ENCODE measurements at regions not wholly inside any gene's neighbourhood (a gene's known extent, or its start where the extent isn't known, plus 50 kb on each side); places are given as distances from the start of the nearest gene placed in this dataset.

DNA sequence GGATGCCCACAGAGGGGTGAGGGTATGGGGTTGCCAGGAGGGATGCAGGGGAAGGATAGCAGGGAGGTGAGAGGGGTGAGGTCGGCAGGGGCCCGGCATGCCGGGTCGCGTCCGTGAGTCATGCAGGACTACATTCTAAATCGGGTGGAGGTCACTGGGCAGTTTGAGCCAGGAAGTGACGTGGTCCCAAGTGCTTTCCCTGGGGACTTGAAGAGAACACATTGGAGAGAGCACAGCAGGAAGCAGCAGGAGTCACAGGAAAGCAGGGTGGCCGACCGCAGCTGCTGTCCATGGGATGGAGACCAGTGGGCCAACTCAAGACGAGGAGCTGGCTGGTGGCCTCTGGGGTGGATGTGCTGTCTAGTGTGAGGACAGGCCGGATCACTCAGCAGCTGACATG is 92.0 kb upstream of the WASF3 start:
- Histone ChIP-seq H3K4me3 (no peak overlapping the region), H3K27ac (no peak overlapping the region), H3K4me1 (no peaks in the 10 kb centered on the region), H3K4me2 (no peak overlapping the region), H3K9me3 (no peaks in the 10 kb centered on the region)
- FAIRE-seq = no peak
- ChIA-PET CTCF (interaction anchor here (1.1 kb wide), 1 partner anchor 233 kb away, joined by 3 read pairs; no protein-coding TSS in a partner anchor), POLR2A (no interaction called here)
- ATAC-seq = no peak
- no peak for DNase-seq (ENCODE audit: low read depth in 1 of 2, low spot score in 1 of 2)
- TF ChIP-seq TFCP2L1 (CRISPR knock-in tag; IDR thresholded peaks at IDR 0.05) = no peak
- 28% methylated on average over 12 of the region's 12 CpGs for WGBS (ENCODE audit: missing lambda C conversion rate)

DNA sequence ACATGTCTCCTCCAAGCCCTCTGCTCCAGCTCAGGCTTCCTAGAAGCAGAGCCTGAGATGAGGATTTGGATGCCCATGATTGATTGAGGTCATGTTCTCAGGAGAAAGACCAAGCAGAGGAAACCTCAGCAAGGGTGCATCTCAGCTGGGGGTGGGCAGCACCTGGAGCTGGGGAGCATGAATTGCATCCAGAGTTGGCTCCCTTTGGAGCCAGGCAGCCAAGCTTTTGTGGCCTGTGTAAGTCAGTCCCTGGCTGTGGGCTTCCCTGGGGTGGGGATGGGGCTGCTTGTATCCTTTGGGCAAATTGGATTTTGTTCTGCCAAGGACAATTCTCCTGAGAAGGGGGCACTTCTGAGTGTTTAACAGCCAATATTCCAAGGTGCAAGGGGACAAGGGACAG is 91.5 kb upstream of the WASF3 start:
- no peak overlapping the region for H3K4me2 ChIP-seq
- H3K4me1 ChIP-seq = no peaks in the 10 kb centered on the region
- H3K4me3 ChIP-seq = no peak overlapping the region
- H3K9me3 ChIP-seq = no peaks in the 10 kb centered on the region
- DNase-seq (ENCODE audit: low read depth in 1 of 2, low spot score in 1 of 2) = no peak
- FAIRE-seq = no peak
- no peak for TF ChIP-seq HOXB13 (CRISPR knock-in tag; IDR thresholded peaks at IDR 0.05; ENCODE audit: low read depth)
- TF ChIP-seq, protein P1, sequence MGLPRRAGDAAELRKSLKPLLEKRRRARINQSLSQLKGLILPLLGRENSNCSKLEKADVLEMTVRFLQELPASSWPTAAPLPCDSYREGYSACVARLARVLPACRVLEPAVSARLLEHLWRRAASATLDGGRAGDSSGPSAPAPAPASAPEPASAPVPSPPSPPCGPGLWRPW (IDR thresholded peaks at IDR 0.05) = no peak
- no peak for TF ChIP-seq HEYL (CRISPR knock-in tag; IDR thresholded peaks at IDR 0.05)
- no peak for TF ChIP-seq NPAS2 (CRISPR knock-in tag; IDR thresholded peaks at IDR 0.05; ENCODE audit: borderline replicate concordance)
- TF ChIP-seq, protein P2, sequence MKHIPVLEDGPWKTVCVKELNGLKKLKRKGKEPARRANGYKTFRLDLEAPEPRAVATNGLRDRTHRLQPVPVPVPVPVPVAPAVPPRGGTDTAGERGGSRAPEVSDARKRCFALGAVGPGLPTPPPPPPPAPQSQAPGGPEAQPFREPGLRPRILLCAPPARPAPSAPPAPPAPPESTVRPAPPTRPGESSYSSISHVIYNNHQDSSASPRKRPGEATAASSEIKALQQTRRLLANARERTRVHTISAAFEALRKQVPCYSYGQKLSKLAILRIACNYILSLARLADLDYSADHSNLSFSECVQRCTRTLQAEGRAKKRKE (CRISPR knock-in tag; IDR thresholded peaks at IDR 0.05; ENCODE audit: low read depth) = no peak
- TF ChIP-seq, protein P3, sequence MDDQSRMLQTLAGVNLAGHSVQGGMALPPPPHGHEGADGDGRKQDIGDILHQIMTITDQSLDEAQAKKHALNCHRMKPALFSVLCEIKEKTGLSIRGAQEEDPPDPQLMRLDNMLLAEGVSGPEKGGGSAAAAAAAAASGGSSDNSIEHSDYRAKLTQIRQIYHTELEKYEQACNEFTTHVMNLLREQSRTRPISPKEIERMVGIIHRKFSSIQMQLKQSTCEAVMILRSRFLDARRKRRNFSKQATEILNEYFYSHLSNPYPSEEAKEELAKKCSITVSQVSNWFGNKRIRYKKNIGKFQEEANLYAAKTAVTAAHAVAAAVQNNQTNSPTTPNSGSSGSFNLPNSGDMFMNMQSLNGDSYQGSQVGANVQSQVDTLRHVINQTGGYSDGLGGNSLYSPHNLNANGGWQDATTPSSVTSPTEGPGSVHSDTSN (IDR thresholded peaks at IDR 0.05) = no peak
- no peak for TF ChIP-seq CBX2 (IDR thresholded peaks at IDR 0.05; ENCODE audit: borderline replicate concordance, low read depth)
- no peak for TF ChIP-seq JUN (IDR thresholded peaks at IDR 0.05)
- ChIA-PET POLR2A (no interaction called here), CTCF (interaction anchor here (1.1 kb wide), 1 partner anchor 232 kb away, joined by 3 read pairs; no protein-coding TSS in a partner anchor)
- no peak overlapping the region for H3K27ac ChIP-seq
- ATAC-seq = no peak

DNA sequence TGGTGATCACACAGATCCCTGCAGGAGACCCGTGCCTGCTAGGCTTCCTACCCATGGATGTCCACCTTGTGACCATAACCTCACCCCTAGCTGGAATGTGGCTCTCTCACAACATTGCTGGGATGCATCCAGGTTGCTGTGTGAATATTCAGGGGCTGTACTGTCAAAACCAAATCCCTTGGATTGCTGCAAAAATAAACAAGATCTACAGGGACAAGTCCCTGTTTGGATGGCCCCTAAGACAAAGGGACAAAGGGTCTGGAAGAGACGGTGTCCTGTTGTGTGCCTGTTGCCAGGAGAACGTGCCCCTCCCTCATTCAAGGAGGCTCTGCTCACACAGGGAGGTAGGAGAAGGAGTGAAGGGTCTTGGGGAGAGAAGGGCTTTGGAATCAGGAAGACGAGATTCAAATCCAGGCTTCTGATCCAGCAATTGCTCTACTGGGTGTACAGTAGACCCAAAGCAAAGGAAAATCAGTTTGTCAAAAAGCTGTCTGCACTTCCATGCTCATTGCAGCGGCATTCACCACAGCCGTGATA is 89.2 kb upstream of the WASF3 start:
- Histone ChIP-seq H3K4me2 (no peak overlapping the region), H3K27ac (no peak overlapping the region), H3K4me1 (no peaks in the 10 kb centered on the region), H3K9me3 (no peaks in the 10 kb centered on the region), H3K4me3 (no peak overlapping the region)
- FAIRE-seq = no peak
- 22% methylated on average over 6 of the region's 6 CpGs for WGBS (ENCODE audit: missing lambda C conversion rate)
- no peak for ATAC-seq
- TF ChIP-seq, protein P4, sequence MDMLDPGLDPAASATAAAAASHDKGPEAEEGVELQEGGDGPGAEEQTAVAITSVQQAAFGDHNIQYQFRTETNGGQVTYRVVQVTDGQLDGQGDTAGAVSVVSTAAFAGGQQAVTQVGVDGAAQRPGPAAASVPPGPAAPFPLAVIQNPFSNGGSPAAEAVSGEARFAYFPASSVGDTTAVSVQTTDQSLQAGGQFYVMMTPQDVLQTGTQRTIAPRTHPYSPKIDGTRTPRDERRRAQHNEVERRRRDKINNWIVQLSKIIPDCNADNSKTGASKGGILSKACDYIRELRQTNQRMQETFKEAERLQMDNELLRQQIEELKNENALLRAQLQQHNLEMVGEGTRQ (IDR thresholded peaks at IDR 0.05) = no peak
- no peak for TF ChIP-seq HEYL (CRISPR knock-in tag; IDR thresholded peaks at IDR 0.05)
- no peak for TF ChIP-seq SMC3 (IDR thresholded peaks at IDR 0.05)
- TF ChIP-seq MAZ (IDR thresholded peaks at IDR 0.05; ENCODE audit: borderline replicate concordance, low read depth, low read length) = no peak
- TF ChIP-seq CHD2 (IDR thresholded peaks at IDR 0.05; ENCODE audit: low read length, partially characterized antibody) = no peak
- TF ChIP-seq EHMT2 (IDR thresholded peaks at IDR 0.05; ENCODE audit: low read depth) = no peak
- no peak for TF ChIP-seq FOSL2 (IDR thresholded peaks at IDR 0.05)
- no peak for TF ChIP-seq FOSL2 (CRISPR knock-in tag; IDR thresholded peaks at IDR 0.05)
- TF ChIP-seq, protein P5, sequence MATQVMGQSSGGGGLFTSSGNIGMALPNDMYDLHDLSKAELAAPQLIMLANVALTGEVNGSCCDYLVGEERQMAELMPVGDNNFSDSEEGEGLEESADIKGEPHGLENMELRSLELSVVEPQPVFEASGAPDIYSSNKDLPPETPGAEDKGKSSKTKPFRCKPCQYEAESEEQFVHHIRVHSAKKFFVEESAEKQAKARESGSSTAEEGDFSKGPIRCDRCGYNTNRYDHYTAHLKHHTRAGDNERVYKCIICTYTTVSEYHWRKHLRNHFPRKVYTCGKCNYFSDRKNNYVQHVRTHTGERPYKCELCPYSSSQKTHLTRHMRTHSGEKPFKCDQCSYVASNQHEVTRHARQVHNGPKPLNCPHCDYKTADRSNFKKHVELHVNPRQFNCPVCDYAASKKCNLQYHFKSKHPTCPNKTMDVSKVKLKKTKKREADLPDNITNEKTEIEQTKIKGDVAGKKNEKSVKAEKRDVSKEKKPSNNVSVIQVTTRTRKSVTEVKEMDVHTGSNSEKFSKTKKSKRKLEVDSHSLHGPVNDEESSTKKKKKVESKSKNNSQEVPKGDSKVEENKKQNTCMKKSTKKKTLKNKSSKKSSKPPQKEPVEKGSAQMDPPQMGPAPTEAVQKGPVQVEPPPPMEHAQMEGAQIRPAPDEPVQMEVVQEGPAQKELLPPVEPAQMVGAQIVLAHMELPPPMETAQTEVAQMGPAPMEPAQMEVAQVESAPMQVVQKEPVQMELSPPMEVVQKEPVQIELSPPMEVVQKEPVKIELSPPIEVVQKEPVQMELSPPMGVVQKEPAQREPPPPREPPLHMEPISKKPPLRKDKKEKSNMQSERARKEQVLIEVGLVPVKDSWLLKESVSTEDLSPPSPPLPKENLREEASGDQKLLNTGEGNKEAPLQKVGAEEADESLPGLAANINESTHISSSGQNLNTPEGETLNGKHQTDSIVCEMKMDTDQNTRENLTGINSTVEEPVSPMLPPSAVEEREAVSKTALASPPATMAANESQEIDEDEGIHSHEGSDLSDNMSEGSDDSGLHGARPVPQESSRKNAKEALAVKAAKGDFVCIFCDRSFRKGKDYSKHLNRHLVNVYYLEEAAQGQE (IDR thresholded peaks at IDR 0.05) = no peak
- TF ChIP-seq CBX8 (IDR thresholded peaks at IDR 0.05) = no peak
- TF ChIP-seq HOXA7 (CRISPR knock-in tag; IDR thresholded peaks at IDR 0.05) = no peak
- ChIA-PET CTCF (no interaction called here), POLR2A (no interaction called here)
- no peak for DNase-seq (ENCODE audit: low read depth in 1 of 2, low spot score in 1 of 2)
